NCI-H526 (cell line): ENCODE measurements at regions not wholly inside any gene's neighbourhood (a gene's known extent, or its start where the extent isn't known, plus 50 kb on each side); places are given as distances from the start of the nearest gene placed in this dataset.

Source experiments
- DNase-seq, 2 experiments: peaks; one replicate each; lab custom pipeline; 2025; lab: John Stamatoyannopoulos, UW

DNA sequence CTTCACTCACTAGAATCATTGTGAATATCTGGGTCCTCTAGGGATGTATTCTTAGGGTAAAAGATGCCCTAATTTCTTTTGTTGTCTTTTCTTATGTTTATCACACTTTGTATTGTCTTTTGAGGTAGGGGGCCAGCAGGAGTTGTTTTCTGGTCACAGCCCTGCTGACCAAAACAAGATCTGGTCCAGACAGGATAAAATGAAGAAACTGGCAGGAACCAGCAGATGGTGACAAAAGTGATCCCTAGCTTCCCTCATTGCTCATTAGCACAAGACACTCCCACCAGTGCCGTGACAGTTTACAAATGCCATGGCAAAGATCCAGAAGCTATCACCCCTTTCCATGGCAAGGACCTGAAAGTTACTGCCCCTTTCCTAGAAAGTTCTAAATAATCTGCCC, 81.7 kb upstream of the CCDC85A start:
- DNase-seq = peak in 1 of 2 experiments; percentile 10

DNA sequence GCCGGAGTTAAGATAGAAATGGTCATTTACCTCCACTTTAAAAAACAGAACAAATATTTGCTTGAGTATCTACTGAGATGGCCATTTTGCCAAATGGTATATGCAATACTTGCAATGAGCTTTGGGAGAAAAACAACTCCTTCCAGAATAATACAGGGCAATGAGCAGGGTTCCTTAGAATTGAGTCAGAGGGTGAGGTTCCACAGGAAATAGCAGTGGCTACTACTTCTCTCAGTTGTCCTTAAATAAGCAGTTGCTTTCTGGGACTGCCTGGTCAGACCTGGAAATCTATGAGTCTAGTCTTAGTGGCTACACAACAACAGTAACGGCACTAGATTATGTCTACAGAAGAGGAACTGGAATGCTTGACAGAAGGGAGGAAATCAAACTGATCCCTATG, 80.9 kb upstream of the CCDC85A start:
- no peak for DNase-seq

DNA sequence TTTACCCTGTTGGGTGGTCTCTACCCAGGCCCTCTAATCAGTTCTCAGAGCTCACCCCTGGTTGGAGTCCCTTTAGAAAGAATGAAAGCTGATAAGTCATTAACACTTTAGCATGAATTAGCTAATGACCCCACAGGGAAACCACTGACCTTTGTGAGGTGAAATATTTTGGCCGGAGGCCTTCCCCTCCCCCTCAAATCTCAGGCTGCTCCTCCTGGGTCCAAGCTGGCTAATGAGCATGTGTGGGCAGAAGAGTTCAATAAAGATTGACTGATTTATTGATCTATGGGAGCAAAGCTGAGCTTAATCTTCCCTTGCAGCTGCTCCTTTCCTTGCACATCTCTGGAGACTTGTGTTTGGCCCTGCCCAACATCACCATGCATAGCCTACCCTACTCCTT, 78.8 kb upstream of the CCDC85A start:
- no peak for DNase-seq

DNA sequence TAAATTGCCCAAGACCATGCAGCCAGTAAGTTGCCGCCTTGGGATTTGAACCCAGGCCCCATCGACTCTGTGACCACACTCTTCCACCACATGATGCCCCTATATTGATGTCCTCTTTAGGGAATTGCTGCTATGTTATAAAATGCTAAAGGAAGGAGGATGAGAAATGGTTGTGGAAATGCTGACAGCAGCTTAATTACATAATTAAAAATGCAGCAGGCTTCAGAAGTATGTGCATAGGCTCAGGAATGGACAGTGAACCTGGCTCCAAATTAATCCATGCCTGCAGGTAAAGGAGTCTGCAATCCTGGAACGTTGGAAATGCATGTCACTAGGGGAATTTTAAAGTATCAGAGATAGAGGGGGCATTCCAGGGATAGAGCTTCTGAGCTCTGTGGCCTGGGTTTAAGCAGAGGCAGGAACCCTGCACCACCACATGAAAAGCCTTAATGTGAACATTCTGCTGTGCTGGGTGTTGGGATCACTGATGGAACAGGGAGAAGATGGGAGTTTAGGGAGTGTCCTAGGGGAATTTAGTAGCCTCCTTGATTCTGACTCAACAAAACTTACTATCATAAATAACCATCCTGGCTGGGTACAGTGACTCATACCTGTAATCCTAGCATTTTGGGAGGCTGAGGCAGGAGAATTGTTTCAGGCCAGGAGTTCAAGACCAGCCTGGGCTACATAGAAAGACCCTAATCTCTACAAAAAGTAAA, 76.1 kb upstream of the CCDC85A start:
- no peak for DNase-seq

DNA sequence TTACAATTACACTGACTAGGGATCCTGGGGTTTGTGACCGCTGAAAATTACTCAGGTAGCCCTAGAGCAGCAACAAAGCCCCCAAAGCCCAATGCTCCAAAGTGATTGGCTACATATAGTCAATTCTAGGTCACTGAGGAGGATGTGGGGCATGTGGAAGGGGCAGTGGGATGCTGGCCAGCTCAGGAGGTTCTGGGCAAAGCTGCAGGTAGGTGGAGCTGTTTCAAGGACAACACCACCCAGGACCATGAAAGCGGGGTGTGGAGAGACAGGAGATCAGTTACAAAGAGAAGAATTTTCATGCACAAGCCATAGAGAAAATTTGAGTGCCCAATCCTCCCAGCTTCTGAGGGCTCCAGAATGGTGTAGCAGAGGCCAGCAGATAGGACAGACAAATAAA, 75.0 kb upstream of the CCDC85A start:
- DNase-seq = peak in 1 of 2 experiments; percentile 15

DNA sequence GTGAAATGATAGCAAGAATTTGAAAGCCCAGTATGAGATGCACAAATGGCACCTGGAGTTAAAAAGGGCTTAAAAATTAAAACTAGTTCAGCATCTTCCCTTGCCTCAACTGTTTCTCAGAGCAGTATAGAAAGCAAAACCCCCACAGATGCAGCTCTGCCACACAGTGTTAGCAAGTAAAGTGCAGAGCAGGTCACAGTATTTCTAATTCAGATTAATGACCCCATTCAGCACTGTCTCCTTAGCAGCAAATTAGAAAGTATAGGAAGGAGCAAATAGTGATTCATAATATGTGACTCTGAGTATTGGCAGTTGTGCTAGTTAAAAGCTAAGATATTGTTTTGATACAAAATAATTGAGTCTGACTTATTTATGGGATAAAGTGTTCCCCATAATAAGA, 73.8 kb upstream of the CCDC85A start:
- no peak for DNase-seq

DNA sequence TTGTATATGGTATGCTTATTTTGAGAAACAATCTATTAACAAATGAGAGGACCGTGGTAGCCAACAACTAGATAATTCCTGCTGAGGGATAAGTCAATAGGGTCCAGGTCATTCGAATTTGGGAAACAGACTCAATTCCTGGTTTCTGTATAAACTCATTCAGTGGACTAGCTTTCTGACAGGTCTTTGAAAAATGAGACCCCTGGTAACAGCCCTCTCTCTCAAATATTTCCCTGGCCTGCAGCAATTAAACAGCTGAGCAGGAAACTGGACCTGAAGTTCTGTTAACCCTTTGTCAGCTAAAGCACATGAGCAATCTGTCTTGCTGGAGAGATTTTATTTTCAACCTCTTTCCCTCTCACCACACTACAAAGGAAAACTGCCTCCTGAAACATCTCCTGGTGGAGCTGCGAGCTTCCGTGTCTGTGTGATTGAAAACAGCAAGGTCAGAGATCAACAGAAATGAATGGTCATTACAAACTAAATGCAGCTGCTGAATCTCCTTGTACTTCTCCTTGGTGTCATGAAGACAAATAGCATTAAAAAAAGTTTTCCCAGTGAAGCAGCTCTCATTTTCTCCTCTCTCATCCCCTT, 70.3 kb upstream of the CCDC85A start:
- DNase-seq = no peak

DNA sequence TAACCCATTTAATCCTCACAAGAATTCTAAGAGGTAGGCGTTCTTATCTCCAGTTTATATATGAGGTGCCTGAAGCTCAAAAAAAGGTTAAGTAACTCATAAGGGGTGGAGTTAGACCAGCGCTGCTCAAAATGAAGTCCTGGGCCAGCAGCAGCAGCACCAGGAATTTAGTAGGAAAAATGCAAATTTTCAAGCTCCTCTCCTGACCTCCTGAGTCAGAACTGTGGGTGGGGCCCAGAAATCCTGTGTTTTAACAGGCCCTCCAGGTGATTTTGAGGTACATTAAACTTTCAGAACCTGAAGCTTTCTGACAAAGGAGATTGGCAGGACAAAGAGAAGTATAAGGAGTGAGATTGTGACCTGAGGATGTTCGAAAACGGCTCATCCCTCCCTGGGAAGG, 66.0 kb upstream of the CCDC85A start:
- peak; percentile 89 to 91 for DNase-seq

DNA sequence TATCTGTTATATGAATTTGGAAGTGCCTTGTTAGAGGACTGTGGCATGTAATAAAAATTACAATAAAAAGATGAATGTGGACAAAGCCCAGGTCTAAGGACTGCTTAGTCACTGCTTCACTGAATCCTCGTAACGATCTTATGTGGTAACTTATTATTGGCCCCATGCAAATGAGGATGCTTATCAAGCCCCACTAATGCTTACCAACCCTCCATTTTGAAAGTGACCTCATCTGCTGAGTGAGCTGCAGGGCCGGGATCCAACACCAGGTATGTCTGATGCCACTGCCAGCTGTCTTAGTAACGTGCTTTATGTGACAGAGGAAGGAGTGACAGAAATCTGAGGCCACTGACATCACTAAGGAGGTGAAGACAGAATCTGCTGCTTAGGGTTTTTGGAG, 65.3 kb upstream of the CCDC85A start:
- peak; percentile 89 to 90 for DNase-seq

DNA sequence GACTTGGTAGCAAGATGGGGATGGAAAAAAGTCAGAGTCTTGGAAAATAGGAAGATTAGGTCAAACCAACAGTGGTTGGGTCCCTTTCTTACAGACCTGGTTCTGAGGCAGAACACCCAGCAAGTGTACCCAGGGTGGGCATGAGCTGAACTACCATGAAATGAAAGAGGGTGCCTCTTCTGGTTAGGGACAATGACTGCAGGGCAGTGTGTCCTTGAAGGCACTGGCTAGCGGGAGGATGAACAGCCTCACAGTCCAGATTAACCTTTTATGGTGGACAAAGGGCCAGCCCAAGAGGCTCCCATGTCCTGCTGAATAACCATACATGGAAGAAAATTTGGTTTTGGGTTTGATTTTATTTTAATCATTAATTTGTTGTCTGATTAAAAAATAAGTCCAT, 61.8 kb upstream of the CCDC85A start:
- peak in 1 of 2 experiments; percentile 9 for DNase-seq

DNA sequence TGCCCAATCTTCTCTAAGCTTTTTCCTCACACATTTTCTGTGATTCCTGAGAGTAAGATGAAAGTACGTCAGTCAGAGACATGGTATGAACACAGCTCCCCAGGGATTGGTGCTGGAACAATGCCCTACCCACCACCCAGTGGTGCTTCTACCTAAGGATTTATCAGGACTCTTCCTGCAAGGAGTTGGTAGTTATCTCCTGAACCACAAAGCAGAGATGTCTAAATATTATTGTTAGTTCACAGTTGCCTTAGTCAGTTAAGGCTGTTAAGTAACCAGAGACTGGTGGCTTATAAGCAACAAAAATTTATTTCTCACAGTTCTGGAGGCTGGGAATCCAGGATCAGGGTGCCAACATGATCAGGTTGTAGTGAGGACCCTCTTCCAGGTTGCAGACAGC, 60.3 kb upstream of the CCDC85A start:
- peak; percentile 21 to 35 for DNase-seq

DNA sequence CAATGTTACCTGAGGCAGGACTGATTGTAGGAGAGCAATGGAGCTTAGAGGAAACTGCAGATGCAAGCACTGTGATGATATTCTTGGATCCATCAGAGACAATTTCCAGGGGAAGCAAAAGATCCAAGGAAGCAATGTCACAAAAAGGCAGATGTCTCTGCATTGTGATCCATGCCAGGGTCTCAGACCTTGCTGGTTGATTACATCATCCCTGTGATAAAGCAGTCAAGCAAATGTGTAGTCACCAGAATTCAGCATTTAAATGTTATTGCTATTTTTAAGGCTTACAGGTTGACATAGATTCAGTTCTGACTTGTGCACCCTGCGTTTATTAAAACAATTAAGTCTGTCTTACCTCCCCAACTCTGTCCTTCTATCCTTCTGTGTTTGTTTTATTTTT, 56.8 kb upstream of the CCDC85A start:
- DNase-seq = no peak

DNA sequence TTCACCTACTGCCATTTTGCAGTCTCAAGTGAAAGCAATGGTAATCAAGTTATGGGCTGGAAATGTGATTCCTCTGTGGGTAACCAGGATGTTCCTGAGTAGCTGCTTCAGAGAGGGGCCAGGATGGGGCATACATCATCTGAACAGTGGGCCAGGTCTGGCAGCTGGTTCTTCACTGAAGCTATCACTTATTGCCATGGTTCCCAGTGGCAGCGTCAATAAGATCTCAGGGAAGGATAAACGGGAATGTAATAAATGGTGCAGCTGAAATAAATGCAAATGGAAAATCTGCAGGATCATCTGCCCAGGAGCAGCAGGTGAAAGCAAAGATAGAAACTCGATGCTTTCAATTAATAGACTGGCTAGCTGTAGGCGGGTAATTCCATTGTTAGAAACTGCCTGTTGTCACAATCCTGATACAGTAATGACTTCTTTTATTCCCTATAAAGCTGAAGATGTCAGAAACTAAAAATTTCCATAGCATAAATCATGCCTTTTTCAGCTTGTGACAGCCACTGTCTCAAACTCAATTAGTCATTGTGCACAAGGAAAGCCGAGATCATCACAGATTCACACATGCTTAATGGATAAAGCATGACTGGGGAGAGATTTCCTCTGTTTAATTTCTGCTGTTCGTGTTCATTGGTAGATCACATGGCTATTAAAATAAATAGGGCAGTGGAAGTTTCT, 56.2 kb upstream of the CCDC85A start:
- peak; percentile 91 to 95 for DNase-seq

DNA sequence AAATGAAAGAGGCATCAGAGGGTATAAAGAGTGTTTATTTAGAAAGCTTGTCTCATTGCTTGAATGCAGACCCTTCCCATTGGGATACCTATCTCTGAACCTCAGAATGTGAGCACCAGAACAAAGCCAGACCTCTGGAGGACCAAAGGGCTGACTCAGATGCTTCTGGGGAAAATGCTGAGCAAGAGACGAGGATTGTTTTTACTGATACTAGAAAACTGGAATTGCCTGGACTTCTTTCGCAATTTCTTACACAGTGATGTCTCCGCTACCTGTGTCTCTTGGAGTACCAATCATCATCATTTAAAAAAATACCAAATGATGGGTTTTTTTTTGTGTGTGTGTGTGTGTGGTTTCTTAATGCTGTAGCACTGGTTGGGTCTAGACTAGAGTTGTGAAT, 55.6 kb upstream of the CCDC85A start:
- DNase-seq = no peak

DNA sequence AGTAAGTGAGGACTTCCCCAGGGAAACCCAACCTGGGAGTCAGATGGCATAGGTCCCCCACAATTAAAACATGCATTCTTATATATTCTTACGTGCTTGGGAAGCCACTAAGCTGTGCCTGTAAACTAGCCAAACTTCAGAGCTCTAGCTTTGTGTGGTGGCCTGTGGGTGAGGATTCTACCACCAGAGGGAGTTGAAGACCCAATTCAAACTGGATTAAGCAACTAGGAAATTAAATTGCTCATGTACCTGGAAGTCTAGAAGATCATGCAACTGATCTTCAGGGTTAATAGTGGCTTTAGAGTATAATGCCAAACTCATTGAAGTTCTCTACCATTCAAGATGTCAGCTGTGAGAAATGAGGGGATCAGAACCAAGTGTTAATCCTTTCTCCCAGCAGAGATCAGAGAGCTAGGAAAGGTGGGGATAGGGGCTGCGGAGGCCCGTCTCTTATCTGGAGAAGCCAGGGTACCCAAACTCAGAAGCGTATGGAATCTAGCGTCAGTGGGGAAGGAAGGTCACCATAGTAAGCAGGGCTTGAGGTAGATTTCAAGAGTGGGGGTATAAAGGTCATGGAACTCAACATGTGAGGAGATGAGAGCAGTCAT, 53.2 kb upstream of the CCDC85A start:
- DNase-seq = peak in 1 of 2 experiments; percentile 41

DNA sequence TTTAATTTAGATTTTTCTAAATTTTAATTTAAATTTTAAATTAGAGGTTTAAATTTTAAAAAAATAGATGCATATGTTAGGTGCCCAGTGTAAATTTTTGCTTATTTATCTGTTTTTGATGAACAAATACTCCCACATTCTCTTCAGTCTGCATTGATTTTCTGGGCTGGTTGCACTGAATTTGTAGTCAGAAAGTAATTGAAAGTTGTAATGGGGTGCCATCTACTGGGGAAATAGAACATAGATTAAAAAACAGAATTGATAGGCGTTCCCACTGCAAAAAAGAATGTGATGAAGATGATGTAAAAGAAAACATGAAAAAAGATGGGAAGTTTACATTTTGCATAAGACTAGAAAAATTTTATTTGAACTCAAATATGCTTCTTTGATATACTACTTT, 51.7 kb upstream of the CCDC85A start:
- peak in 1 of 2 experiments; percentile 62 for DNase-seq

DNA sequence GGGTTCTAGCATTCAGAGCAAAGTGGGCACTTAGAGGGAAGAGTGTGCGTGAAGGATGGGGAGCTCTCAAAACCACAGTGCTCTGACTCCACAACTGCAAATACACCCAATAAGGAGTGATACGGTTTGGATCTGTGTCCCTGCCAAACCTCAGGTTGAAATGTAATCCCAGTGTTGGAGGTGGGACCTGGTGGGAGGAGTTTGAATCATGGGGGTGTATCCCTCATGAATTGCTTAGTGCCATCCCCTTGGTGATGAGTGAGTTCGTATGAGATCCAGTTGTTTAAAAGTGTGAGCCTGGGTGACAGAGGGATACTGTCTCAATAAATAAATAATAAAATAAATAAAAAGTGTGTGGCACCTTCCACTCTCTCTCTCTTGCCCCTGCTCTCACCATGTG, 50.3 kb upstream of the CCDC85A start:
- no peak for DNase-seq

DNA sequence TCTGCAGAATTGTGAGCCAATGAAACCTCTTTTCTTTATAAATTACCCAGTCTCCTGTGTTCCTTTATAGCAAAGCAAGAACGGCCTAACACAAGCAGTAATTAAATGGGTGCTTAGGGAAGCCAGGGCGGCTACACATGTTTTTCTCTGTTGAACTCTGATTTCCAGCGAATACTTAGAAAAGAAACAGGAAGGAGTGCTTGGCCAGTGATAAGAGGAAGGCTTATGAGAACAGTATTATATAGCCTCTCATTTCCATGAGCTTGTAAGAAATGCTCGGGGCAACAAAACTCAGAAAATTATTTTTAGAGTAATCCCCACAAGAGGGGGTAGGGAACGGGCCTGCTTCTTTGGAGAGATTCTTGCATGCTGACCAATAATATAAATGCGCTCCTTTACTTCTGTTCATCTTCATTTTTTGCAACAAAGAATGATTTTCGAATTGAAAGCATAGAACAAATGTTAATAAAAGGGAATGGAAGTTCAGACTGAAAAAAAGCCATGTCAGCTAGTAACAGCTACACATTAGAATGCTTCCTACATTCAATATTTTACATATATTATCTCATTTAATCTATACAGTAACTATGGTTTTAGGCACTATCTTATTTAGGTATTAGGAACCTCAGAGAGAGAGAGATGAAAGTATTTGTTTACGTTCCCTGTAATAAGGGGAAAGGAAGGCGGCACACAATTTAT, 49.7 kb upstream of the CCDC85A start:
- DNase-seq = no peak
